ENCODE measurements at regions not wholly inside any gene's neighbourhood (a gene's known extent, or its start where the extent isn't known, plus 50 kb on each side); places are given as distances from the start of the nearest gene placed in this dataset.

DNA sequence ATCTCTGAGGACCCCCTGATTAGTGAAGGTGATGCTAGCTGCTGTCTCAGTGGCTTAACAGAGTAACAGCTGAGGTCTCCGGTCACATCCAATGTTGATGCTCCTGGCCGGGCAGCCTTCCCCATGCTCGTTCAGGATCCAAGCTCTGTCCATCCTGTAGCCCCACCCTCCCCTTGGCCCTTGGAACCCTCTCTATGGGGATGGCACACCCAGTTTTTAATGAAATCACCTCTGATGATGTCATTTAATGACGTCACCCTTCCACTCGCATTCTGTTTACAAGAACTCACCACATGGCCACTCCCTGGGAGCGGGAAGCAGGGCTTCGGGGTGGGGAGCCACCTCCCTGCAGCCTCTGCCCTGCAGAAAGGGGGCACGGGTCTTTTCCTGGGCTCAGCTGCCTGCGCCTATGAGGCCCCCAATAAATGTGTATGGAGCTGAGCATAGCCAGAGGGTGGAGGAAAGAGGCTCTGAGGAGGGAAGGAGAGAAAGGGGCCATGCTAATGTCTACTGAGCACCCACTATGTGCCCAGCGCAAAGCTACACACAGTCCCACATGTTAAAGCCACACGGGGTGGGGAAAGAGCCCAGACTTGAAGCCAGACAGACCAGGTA lies 95.5 kb downstream of the OAT start:
- Mint-ChIP-seq H3K27ac (no peak overlapping the region), H3K9me3 (no peaks in the 10 kb centered on the region), H3K27me3 (ENCODE audit: insufficient read depth, low read depth) (peaks cover 2% of the 10 kb centered on the region), H3K4me1 (peaks cover 5% of the 10 kb centered on the region), H3K36me3 (no peaks in the 10 kb centered on the region), H3K4me3 (no peak overlapping the region)
- Histone ChIP-seq H3K9ac (no peak overlapping the region), H4K20me1 (ENCODE audit: low read depth) (no peaks in the 10 kb centered on the region), H3K36me3 (no peaks in the 10 kb centered on the region), H3K4me3 (no peak overlapping the region), H3K4me2 (no peak overlapping the region), H2AFZ (replicated peaks) (no peak overlapping the region), H3K27ac (no peak overlapping the region), H3K9me3 (ENCODE audit: low read depth) (no peaks in the 10 kb centered on the region), H3K4me1 (no peaks in the 10 kb centered on the region), H3F3A (ENCODE audit: low read depth) (no peaks in the 10 kb centered on the region), H3K27me3 (no peaks in the 10 kb centered on the region), H3K79me2 (ENCODE audit: low read depth) (no peaks in the 10 kb centered on the region)
- DNase-seq (ENCODE audit: low spot score), result no peak
- TF ChIP-seq, protein P1, sequence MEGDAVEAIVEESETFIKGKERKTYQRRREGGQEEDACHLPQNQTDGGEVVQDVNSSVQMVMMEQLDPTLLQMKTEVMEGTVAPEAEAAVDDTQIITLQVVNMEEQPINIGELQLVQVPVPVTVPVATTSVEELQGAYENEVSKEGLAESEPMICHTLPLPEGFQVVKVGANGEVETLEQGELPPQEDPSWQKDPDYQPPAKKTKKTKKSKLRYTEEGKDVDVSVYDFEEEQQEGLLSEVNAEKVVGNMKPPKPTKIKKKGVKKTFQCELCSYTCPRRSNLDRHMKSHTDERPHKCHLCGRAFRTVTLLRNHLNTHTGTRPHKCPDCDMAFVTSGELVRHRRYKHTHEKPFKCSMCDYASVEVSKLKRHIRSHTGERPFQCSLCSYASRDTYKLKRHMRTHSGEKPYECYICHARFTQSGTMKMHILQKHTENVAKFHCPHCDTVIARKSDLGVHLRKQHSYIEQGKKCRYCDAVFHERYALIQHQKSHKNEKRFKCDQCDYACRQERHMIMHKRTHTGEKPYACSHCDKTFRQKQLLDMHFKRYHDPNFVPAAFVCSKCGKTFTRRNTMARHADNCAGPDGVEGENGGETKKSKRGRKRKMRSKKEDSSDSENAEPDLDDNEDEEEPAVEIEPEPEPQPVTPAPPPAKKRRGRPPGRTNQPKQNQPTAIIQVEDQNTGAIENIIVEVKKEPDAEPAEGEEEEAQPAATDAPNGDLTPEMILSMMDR (IDR thresholded peaks at IDR 0.05), result no peak
- TF ChIP-seq EZH2 (IDR thresholded peaks at IDR 0.05) (no peak), EZH2phosphoT487 (IDR thresholded peaks at IDR 0.05) (no peak)

DNA sequence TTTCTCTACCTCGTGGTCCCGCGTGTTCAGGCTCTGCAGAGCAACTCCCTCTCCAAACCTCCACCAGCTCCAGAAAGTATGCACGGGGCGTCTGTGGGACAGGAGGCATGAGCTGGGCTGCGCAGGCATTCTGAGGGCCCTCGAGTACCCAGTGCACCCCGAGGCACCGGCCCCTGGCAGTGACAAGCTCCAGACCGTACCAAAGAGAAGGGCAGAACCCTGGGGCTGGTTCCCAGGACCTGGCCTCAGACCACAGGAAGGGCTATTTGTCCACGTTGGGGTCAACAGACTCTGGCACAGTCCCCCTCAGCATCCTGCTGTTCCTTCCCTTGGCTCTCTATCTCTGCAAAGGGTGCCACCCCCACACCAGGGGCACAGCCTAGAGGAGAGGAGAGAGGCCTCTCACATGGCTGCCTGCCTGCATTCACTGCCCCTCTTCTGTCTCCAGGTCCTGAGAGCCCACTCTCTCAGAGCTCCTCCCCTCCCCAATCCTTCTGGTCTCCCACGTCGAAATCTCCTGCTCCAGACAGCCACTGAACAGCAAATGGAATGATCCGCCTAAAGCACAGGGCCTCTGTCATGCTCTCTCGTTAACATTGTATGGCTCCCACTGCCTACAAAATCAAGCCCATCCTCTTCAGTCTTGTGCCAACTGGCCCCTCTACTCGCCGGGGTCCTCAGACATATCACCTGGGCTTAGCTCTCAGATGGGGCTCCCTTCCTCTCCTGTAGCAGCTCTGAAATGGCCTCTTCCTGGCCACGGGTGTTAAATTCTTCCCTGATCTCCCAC lies 96.3 kb downstream of the OAT start:
- Mint-ChIP-seq H3K27ac (no peak overlapping the region), H3K27me3 (ENCODE audit: insufficient read depth, low read depth) (peaks cover 2% of the 10 kb centered on the region), H3K4me3 (no peak overlapping the region), H3K9me3 (no peaks in the 10 kb centered on the region), H3K4me1 (peaks cover 5% of the 10 kb centered on the region), H3K36me3 (no peaks in the 10 kb centered on the region)
- H3K4me3 ChIP-seq, result no peak overlapping the region
- no peak for DNase-seq (ENCODE audit: low spot score)
- no peaks in the 10 kb centered on the region for H4K20me1 ChIP-seq (ENCODE audit: low read depth)
- no peak for TF ChIP-seq EZH2 (IDR thresholded peaks at IDR 0.05)
- no peak overlapping the region for H3K4me2 ChIP-seq
- H3K27me3 ChIP-seq, result no peaks in the 10 kb centered on the region
- no peaks in the 10 kb centered on the region for H3K36me3 ChIP-seq
- H3K4me1 ChIP-seq, result no peaks in the 10 kb centered on the region
- H3K79me2 ChIP-seq (ENCODE audit: low read depth), result no peaks in the 10 kb centered on the region
- H3F3A ChIP-seq (ENCODE audit: low read depth), result no peaks in the 10 kb centered on the region
- H3K27ac ChIP-seq, result no peak overlapping the region
- H2AFZ ChIP-seq (replicated peaks), result no peak overlapping the region
- no peak overlapping the region for H3K9ac ChIP-seq
- H3K9me3 ChIP-seq (ENCODE audit: low read depth), result no peaks in the 10 kb centered on the region

DNA sequence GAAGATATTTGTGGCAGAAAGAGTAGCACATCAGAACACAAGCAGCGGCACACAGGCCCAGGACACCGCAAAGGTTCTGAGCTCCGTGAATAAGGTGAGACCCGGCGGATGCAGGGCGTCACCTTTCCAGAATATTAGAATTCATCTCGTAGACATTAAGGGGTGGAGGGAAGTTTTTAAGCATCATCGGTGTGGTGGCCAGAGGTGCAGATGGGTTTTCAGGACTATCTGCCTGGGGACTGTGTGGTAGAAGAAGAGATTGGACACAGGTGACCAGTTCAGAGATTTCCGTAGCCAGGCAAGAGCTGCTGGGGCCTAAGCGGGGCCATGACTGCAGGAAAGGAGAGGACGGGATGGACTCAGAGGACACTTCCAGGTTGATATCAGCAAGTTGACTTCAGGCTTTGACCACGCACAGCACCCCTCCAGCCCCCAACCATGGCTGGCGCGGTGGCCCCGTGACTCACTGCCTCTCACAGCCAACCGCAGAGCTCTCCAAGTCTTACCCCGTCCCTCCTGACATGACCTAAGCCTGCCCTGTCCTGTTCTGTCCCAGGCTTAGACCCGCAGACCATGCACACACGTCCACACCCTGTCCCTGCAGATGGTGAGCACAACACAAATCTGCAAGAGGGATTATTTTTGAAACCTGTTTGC lies 97.2 kb downstream of the OAT start:
- Mint-ChIP-seq H3K36me3 (no peaks in the 10 kb centered on the region), H3K27ac (peak overlapping the region; percentile 33), H3K4me3 (no peak overlapping the region), H3K9me3 (no peaks in the 10 kb centered on the region), H3K4me1 (peaks cover 5% of the 10 kb centered on the region), H3K27me3 (ENCODE audit: insufficient read depth, low read depth) (peaks cover 2% of the 10 kb centered on the region)
- no peaks in the 10 kb centered on the region for H3K27me3 ChIP-seq
- H3K9ac ChIP-seq, result no peak overlapping the region
- no peak for TF ChIP-seq EZH2phosphoT487 (IDR thresholded peaks at IDR 0.05)
- TF ChIP-seq, protein P1 (IDR thresholded peaks at IDR 0.05), result no peak
- no peak for TF ChIP-seq EZH2 (IDR thresholded peaks at IDR 0.05)
- no peaks in the 10 kb centered on the region for H3K79me2 ChIP-seq (ENCODE audit: low read depth)
- no peak overlapping the region for H2AFZ ChIP-seq (replicated peaks)
- no peak for DNase-seq (ENCODE audit: low spot score)
- H3K4me3 ChIP-seq, result no peak overlapping the region
- H3K36me3 ChIP-seq, result no peaks in the 10 kb centered on the region
- no peak overlapping the region for H3K27ac ChIP-seq
- no peaks in the 10 kb centered on the region for H4K20me1 ChIP-seq (ENCODE audit: low read depth)
- no peaks in the 10 kb centered on the region for H3K9me3 ChIP-seq (ENCODE audit: low read depth)
- H3K4me2 ChIP-seq, result no peak overlapping the region
- no peaks in the 10 kb centered on the region for H3F3A ChIP-seq (ENCODE audit: low read depth)
- no peaks in the 10 kb centered on the region for H3K4me1 ChIP-seq
